Muscle layer of colon (tissue), 2 donors: ENCODE measurements at regions not wholly inside any gene's neighbourhood (a gene's known extent, or its start where the extent isn't known, plus 50 kb on each side); places are given as distances from the start of the nearest gene placed in this dataset.

Source experiments
- H3K27ac ChIP-seq: one replicate; pipeline ENCODE4 v1.7.0; 2013; ENCODE audit warnings: low read depth, mild to moderate bottlenecking, low read length, moderate library complexity
- H3K27me3 ChIP-seq, 2 donors: one replicate each; pipeline ENCODE4 v1.7.0; 2013; ENCODE audit warnings: low read length in 2 of 2, mild to moderate bottlenecking in 2 of 2; ENCODE audit not compliant: insufficient read depth in 2 of 2, control insufficient read depth in 1 of 2
- H3K36me3 ChIP-seq: one replicate; pipeline ENCODE4 v1.7.0; 2013; ENCODE audit warnings: mild to moderate bottlenecking, low read length; ENCODE audit not compliant: insufficient read depth
- H3K4me1 ChIP-seq: one replicate; pipeline ENCODE4 v1.7.0; 2013; ENCODE audit warnings: mild to moderate bottlenecking, low read length; ENCODE audit not compliant: insufficient read depth
- H3K4me3 ChIP-seq, 2 donors: one replicate each; pipeline ENCODE4 v1.7.0; 2013; ENCODE audit warnings: low read length in 2 of 2, low read depth in 1 of 2, mild to moderate bottlenecking in 1 of 2, moderate library complexity in 1 of 2
- H3K9ac ChIP-seq: one replicate; pipeline ENCODE4 v1.7.0; 2013; ENCODE audit warnings: low read length
- H3K9me3 ChIP-seq: one replicate; pipeline ENCODE4 v1.7.0; 2013; ENCODE audit warnings: mild to moderate bottlenecking, low read length
- donor health status: abdominal sarcoma.
- donor health status: Adenocarcinoma of cecum.

- Histone ChIP-seq H3K9ac (no peak overlapping the region), H3K9me3 (no peaks in the 10 kb centered on the region), H3K36me3 (no peaks in the 10 kb centered on the region), H3K4me1 (no peaks in the 10 kb centered on the region), H3K27ac (no peak overlapping the region), H3K27me3 (no peaks in the 10 kb centered on the region), H3K4me3 (no peak overlapping the region)
These were observed 602.2 kb upstream of the NOX3 start for GRCh38 chr6:156057869-156058268.

DNA sequence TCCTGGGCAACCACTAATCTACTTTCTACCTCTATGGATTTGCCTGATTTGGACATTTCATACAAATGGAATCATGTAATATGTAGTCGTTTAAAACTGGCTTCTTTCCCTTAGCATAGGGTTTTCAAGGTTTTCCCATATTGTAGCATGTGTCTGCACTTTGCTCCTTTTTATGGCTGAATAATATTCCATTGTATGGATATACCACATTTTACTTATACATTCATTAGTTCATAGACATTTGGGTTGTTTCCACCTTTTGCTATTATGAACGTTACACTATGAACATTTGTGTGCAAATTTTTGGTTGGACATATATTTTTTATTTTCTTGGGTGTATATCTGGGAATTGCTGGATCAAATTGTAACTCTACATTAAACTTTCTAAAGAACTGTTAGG lies 600.4 kb upstream of the NOX3 start:
- Histone ChIP-seq H3K9me3 (no peaks in the 10 kb centered on the region), H3K36me3 (no peaks in the 10 kb centered on the region), H3K9ac (no peak overlapping the region), H3K4me1 (no peaks in the 10 kb centered on the region), H3K4me3 (no peak overlapping the region), H3K27ac (no peak overlapping the region), H3K27me3 (no peaks in the 10 kb centered on the region)

GRCh38 chr6:156053626-156054025 lies 598.0 kb upstream of the NOX3 start:
- H3K4me1 ChIP-seq = no peaks in the 10 kb centered on the region
- no peaks in the 10 kb centered on the region for H3K36me3 ChIP-seq
- H3K27ac ChIP-seq = no peak overlapping the region
- no peak overlapping the region for H3K9ac ChIP-seq
- H3K9me3 ChIP-seq = no peaks in the 10 kb centered on the region
- H3K27me3 ChIP-seq = no peaks in the 10 kb centered on the region
- H3K4me3 ChIP-seq = no peak overlapping the region

DNA sequence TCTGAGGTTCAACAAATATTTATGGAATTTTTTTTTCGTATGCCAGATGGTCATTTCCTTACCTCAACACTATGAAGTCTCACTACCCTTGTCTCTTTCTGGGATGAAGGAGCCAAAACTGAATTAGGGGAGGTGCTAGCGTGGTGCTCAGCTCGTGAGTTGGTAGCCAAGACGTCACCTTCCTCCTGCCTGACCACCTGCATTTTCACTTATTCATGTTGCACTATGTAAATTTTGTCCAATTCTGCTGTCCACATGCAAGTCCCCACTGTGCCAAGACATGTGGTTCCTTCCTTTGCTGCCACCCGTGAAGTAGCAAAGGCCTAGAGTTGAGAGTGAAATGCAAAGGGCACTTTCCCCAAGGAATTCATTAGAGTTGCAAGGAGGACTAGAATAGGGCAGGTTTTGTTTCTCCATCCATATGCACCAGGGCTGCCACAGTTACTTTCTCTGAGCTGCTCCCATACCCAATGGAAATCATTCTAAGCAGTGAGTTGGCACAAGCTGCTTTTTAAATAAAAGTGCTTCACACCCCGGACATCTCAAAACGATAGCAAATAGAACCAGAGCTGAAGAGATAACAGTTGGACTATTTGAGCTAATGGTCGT lies 591.3 kb upstream of the NOX3 start:
- no peaks in the 10 kb centered on the region for H3K36me3 ChIP-seq
- no peaks in the 10 kb centered on the region for H3K4me1 ChIP-seq
- H3K4me3 ChIP-seq = no peak overlapping the region
- no peak overlapping the region for H3K9ac ChIP-seq
- no peak overlapping the region for H3K27ac ChIP-seq
- H3K9me3 ChIP-seq = no peaks in the 10 kb centered on the region
- H3K27me3 ChIP-seq = no peaks in the 10 kb centered on the region

GRCh38 chr6:156046268-156046665 lies 590.6 kb upstream of the NOX3 start:
- Histone ChIP-seq H3K36me3 (no peaks in the 10 kb centered on the region), H3K4me3 (no peak overlapping the region), H3K27me3 (no peaks in the 10 kb centered on the region), H3K27ac (no peak overlapping the region), H3K9ac (no peak overlapping the region), H3K9me3 (no peaks in the 10 kb centered on the region), H3K4me1 (no peaks in the 10 kb centered on the region)

- Histone ChIP-seq H3K4me1 (no peaks in the 10 kb centered on the region), H3K27me3 (no peaks in the 10 kb centered on the region), H3K27ac (no peak overlapping the region), H3K36me3 (no peaks in the 10 kb centered on the region), H3K9me3 (no peaks in the 10 kb centered on the region), H3K4me3 (no peak overlapping the region), H3K9ac (no peak overlapping the region)
These were observed 590.0 kb upstream of the NOX3 start for GRCh38 chr6:156045401-156046267.

DNA sequence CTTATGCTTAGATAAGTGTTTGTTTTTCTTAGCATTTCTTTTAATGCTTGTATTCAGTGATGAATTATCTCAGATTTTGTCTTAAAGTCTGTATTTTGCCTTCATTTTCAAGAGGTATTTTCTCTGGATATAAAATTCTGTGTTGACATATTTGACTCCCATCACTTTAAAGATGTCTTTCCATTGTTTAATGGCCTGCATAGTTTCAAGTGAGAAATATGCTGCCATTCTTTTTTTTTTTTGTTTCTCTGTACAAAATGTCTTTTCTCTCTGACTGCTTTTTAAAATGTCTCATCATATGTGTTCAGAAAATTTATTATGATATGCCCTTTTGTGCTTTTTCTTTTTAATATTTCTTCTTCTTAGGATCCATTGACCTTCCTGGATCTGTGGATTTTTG lies 578.0 kb upstream of the NOX3 start:
- Histone ChIP-seq H3K36me3 (no peaks in the 10 kb centered on the region), H3K9me3 (no peaks in the 10 kb centered on the region)

DNA sequence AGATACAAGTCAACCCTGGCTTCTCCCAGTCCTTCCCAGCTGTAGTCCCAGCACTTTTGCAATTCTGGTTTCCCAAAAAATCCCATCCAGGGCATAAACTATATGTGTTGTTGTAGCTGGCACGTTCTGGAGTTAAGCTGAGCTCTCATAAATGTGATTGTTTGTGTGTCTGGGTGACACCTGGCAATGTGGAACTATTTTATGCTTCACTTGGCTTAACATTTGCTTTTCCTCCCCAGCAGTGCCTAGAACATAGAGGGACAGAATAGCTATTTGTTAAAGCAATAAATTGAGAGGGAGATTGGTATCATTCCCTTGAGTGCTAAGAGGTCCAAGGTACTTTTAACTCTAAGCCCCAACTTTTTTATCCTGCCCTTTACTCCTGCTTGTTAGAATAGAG lies 575.9 kb upstream of the NOX3 start:
- Histone ChIP-seq H3K27ac (no peak overlapping the region), H3K9me3 (no peaks in the 10 kb centered on the region), H3K36me3 (no peaks in the 10 kb centered on the region), H3K27me3 (no peaks in the 10 kb centered on the region), H3K9ac (no peak overlapping the region), H3K4me3 (no peak overlapping the region), H3K4me1 (peaks cover 25% of the 10 kb centered on the region)

More for the DNA sequence above, 578.0 kb upstream of the NOX3 start:
- no peak overlapping the region for H3K4me3 ChIP-seq
- peaks cover 13% of the 10 kb centered on the region for H3K4me1 ChIP-seq
- H3K9ac ChIP-seq = no peak overlapping the region
- no peak overlapping the region for H3K27ac ChIP-seq
- no peaks in the 10 kb centered on the region for H3K27me3 ChIP-seq

DNA sequence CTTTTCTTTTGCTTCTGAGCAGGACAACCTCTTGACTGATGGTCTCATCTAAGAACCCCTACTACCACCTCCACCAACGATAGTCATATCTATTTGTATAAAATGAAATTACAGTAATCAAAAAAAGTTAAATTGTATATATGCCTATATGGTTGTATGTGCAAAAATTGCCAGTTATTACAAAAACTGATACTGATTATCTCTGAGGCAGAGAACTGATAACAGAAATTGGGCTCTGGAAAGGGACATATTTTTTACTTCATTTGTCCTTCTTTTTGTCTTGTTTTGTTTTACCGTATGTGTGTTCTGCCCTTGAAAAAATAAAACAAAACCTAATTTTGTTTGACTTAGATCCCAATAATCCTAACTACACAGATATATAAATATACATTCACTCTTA lies 574.4 kb upstream of the NOX3 start:
- no peaks in the 10 kb centered on the region for H3K36me3 ChIP-seq
- no peaks in the 10 kb centered on the region for H3K27me3 ChIP-seq
- no peaks in the 10 kb centered on the region for H3K9me3 ChIP-seq
- H3K4me3 ChIP-seq = no peak overlapping the region
- peaks cover 25% of the 10 kb centered on the region for H3K4me1 ChIP-seq
- H3K9ac ChIP-seq = no peak overlapping the region
- H3K27ac ChIP-seq = no peak overlapping the region

DNA sequence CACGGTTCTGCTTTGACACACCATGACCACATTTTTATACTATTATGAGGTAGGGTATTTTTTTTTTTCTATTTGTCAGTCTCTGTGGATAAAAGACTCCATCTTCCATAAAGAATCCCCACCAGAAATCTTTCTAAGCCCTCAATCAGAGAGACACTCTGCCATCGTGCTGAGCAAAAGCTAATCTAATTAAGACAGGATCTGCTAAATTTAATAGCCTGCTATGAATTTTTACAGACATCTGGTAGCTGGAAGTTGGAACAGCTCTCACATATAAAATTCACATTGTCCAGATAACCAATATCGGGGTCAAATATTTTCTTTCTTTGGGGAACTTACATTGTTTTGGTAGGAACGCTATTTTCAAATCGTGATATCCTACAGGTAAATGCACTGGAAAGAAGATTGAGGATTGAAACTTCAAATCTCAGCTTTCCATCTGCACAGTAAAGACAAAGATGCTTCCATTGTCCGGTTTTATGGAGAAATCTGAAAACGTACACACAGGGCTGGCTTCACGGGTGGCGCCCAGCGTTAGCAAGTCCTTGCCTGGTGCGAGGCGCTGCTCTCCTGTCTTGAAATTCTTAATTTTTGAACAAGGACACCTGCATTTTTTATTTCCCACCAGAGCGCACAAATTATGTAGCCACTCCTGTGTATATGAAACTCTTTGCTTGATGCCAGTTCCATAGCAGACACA lies 573.8 kb upstream of the NOX3 start:
- Histone ChIP-seq H3K27ac (no peak overlapping the region), H3K36me3 (no peaks in the 10 kb centered on the region), H3K9ac (no peak overlapping the region), H3K4me3 (no peak overlapping the region), H3K9me3 (no peaks in the 10 kb centered on the region), H3K27me3 (no peaks in the 10 kb centered on the region), H3K4me1 (peaks cover 25% of the 10 kb centered on the region)

DNA sequence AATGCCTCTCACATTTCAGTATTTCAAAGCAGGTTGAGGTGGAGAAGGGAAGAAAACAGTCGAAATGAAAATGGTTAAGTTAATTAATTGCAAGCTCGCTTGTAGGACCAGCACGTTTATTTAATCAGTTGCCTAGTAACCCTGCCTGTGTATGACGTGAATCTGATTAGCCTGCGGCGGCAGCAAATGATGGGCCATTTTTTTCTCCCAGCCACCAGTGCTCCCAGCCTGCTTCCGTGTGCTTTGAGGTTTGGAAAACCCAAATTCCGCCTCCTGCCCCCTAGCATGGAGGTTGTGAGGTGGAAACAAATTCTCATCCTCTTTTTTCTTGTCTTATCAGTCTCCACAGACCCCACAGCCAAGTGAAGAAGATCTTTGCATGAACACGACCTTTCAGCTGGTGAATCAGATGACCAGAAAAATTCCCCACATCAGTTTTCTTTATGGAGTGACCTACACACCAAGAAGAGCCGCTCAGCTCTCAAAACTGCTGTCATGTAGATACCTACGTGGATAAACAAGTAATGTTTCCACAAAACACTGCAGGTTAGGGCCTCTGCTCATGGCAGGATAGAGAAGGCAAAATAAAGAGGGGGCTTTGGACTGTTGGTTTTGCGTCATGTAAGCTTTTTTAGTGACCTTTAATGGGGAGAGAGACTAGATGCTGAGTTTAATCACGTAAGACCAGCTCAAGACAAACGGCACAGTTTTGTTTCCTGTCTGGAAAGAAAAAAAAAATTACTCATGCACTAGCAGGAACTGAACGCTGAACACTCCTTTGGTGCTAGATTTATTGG lies 572.9 kb upstream of the NOX3 start:
- no peak overlapping the region for H3K9ac ChIP-seq
- H3K9me3 ChIP-seq = no peaks in the 10 kb centered on the region
- H3K36me3 ChIP-seq = no peaks in the 10 kb centered on the region
- H3K27ac ChIP-seq = peak overlapping the region; percentile 10
- H3K27me3 ChIP-seq = no peaks in the 10 kb centered on the region
- H3K4me1 ChIP-seq = peaks cover 25% of the 10 kb centered on the region
- H3K4me3 ChIP-seq = no peak overlapping the region
